ENCODE measurements at regions not wholly inside any gene's neighbourhood (a gene's known extent, or its start where the extent isn't known, plus 50 kb on each side); places are given as distances from the start of the nearest gene placed in this dataset.
"Not testable (repeated sequence)": the region's sequence is repeated elsewhere in the genome, so short reads cannot be mapped to it uniquely, and the experiment has no call there.

DNA sequence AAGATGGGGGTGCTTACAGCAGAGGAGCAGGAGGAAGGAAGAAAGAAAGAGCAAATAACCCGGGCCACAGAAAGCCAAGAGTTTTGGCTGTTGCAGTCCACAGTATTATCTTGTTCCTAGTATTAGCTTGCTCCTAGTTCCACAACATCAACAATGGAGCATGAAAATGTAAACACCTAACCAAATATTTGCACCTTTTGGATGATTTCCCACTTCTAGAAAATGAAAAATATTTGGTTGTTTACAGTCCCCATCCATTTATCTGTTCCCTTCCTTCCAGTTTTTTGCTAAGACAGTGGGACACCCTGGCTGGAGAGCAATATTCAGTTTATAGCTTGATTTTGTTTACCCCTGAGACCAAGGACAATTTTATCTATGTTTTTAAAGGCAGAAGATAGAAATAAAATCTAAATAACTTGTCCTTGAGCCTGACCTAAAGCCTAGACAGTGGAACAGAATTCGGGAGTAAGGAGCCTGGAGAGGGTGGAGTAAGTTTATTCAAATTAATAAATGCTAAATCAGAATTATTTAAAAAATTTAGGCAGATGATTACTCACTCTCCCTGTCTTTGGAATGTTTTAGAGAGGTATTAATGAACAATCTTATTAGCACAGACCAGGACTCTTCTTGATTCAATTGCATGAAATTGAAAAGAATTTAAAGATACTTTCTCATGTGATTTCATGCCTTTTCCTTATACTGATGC is 51.6 kb downstream of the RESF1 start:
- no peak for DNase-seq (ENCODE audit: low read depth, low spot score)

DNA sequence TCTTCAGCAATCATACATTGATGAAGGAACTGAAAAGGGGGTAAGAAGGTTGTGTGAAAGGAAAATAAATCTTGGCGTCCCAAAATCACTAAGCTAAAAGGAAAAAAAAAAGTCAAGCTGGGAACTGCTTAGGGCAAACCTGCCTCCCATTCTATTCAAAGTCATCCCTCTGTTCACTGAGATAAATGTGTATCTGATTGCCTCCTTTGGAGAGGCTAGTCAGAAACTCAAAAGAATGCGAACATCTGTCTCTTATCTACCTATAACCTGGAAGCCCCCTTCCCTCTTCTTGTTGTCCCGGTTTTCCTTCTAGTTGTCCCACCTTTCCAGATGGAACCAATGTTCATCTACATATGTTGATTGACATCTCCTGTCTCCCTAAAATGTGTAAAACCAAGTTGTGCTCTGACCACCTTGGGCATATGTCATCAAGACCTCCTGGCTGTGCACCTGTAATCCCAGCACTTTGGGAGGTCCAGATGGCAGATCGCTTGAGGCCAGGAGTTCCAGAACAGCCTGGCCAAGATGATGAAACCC is 53.1 kb downstream of the RESF1 start:
- DNase-seq (ENCODE audit: low read depth, low spot score), result no peak

DNA sequence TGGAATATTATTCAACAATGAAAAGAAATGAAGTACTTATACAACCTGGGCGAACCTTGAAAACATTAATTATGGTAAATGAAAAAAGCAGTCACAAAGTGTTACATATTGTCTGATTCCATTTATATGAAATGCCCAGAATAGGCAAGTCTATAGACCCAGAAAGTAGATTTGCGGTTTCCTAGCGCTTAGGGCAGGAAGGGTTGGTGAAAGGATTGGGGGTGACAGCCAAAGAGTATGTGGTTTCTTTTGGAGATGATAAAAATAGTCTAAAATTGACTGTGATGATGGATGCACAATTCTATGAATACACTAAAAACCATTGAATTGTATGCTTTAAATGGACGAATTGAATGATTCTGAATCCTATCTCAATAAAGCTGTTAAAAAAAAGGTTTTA is 55.8 kb downstream of the RESF1 start:
- DNase-seq (ENCODE audit: low read depth, low spot score), result no peak

DNA sequence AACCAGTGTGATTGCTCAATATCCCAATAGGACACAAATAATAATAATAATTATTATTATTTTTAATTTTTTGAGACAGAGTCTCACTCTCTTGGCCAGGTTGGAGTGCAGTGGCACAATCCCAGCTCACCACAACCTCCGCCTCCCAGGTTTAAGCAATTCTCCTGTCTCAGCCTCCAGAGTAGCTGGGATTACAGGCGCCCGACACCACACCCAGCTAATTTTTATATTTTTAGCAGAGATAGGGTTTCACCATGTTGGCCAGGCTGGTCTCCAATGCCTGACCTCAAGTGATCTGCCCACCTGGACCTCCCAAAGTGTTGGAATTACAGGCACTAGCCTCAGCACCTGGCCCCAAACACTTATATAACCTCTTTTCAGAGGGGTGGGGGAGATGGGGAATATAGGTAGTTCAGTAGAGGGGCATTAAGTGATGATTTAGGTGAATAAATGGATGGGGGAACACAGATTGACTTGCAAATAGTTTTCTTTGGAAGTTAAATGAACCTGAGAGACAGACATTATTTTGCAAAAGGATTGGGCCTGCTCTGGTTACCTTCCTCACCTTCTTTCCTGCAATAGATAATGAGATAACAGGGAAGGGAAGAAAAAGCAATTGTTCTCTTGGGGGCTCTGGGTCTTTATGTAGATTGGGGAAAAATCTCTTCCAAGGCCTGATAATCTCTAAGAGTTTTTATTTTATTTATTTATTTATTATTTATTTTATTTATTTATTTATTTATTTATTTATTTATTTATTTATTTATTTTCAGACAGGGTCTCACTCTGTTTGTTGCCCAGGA is 57.7 kb downstream of the RESF1 start:
- DNase-seq (ENCODE audit: low read depth, low spot score), result no peak

DNA sequence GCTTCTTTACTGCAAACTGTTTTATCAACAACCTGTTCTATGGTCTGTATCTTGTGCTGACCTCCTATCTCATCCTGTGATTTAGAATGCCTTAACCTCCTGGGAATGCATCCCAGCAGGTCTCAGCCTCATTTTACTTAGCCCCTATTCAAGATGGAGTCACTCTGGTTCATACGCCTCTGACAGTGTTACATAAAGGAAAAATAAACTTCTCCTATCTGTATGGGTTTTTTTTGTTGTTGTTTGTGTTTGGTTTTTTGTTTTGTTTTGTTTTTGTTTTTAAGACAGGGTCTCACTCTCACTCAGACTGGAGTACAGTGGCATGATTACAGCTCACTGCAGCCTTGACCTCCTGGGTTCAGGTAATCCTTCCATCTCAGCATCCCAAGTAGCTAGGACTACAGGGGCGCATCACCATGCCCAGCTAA is 62.1 kb downstream of the RESF1 start:
- no peak for DNase-seq (ENCODE audit: low read depth, low spot score)

DNA sequence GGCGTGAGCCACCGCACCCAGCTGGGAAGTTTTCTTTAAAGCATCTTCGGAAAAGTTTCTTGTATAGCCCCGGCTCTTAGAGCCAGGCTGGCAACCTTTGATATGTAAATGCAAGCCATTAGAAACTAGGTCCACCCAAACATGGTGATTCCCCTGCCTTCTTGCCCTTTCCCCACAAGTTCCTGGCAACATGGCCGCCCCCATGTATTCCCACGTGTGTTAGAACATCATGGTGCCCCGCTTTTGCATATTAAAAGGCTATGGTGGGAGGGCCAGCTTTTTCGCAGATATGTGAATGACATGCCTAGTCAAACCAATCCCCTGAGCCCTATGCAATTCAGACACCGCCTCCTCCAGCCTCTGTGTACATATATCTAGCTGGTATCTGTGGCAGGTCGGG is 63.2 kb downstream of the RESF1 start:
- DNase-seq (ENCODE audit: low read depth, low spot score), result not testable (repeated sequence)

DNA sequence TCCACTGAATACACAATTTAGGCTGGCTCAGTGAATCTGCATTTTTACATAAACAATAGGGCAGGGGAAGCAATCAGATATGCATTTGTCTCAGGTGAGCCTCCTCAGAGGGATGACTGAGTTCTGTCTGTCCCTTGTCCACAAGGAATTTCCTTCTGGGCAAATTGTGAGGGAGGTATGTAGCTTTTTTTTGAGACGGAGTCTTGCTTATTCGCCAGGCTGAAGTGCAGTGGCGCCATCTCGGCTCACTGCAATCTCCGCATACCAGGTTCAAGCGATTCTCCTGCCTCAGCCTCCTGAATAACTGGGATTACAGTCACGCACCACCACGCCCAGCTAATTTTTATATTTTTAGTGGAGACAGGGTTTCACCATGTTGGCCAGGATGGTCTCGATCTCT is 64.6 kb downstream of the RESF1 start:
- not testable (repeated sequence) for DNase-seq (ENCODE audit: low read depth, low spot score)

DNA sequence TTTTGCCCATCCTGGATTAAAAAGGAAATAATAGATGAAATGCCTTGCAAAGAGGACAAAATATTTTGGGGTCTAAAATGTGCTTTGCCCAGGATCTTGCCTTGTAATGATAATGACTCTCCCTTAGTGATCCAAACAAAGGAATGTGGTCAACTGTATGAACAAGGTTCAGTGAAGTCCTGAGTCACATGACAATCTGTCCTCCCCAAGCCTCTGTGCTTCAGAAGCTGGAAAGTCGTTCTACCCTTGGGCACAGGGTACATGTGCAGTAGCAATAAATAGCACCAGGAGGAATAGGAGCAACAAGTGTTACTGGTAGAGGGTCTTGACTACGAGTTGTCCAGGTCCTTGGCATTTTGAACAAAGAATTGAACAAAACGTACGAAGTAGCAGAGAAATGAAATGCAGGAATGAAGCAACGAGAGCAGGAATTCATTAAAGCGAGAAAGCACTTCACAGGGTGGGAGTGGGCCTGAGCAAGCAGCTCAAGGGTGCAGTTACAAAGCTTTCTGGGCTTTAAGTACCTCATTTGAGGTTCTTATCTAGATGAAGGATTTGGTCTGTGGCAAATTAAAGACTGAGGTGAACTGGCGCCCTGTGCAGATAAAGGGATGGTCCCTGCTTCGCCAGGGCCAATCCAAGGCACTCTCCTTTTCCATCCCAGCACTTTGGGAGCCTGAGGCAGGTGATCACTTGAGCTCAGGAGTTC is 65.8 kb downstream of the RESF1 start:
- DNase-seq (ENCODE audit: low read depth, low spot score), result no peak

DNA sequence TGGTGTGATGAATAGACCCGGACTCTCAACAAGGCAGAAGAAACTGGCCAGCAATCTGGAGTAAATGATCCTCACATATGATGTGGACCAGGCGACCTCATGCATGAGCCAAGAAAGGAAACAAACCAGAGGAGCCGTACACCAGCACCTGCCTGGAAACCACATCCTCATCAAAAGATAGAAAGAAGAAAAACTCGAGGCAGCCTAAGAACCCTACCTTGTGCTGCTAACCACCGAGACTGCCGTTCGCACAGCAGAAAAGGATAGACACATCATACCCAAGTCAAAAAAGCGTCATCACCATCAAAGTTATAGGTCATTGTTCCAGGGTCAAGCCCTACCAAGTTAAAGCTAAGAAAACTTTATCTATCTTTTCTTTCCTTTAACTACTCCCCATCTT is 66.7 kb downstream of the RESF1 start:
- peak; percentile 16 for DNase-seq (ENCODE audit: low read depth, low spot score)

DNA sequence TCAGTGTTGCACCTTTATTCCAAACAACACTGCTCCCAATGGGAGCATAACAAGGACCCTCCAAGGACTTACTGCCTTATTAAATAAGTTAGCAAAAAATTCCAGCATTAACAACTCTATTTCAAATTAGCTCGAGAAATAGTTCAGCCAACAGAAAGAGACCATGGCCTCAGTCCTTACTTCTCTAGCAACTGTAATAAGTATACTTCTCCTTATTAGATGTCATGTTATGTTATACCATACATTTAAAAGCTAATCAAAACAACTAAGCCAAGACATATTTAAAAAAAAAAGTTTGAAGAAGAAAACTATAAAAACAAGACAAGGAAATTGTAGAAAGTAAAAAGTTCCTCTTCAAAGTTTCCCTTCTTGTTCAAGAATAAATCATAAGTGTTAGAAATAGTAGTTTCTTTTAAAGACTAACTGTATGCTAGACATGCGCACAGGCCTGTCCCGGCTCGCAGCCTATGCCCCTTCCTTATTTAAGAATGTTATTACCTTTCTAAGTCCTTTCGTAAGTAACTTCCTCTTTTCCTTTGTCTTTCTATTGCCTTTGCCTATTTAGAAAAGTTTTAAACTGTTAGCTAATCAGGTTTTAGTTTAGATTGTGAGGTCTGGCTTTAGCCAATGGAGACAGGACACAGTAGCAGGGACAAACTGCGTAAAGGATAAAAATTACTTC is 68.6 kb downstream of the RESF1 start:
- DNase-seq (ENCODE audit: low read depth, low spot score), result no peak

DNA sequence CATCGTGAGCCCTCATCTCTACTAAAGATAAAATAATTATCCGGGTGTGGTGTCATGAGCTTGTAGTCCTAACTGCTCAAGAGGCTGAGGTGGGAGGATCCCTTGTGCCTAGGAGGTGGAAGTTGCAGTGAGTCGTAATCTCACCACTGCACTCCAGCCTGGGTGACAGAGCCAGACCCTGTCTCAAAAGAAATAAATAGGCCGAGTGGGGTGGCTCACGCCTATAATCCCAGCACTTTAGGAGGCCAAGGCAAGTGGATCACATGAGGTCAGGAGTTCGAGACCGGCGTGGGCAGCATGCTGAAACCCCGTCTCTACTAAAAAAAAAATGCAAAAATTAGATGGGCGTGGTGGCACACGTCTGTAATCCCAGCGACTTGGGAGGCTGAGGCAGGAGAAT is 70.9 kb downstream of the RESF1 start:
- DNase-seq (ENCODE audit: low read depth, low spot score), result no peak

DNA sequence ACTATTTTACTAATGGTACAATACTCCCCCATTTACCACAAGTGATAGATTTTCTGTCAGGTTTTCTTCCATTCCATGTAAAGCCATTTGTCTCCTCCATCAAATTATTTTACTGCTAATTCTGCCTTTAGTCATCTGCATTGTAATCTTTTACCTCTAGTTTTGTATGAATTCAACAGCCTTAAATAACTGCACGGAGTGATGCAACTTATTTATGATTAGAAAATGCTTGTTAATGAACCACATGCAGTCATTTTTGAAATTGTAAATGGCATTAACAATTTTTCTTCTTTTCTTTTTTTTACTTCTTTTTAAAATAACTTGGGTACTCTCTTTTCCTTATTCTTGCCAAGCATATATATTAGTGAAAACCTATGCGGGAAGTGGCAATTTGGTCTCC is 71.5 kb downstream of the RESF1 start:
- DNase-seq (ENCODE audit: low read depth, low spot score), result no peak

DNA sequence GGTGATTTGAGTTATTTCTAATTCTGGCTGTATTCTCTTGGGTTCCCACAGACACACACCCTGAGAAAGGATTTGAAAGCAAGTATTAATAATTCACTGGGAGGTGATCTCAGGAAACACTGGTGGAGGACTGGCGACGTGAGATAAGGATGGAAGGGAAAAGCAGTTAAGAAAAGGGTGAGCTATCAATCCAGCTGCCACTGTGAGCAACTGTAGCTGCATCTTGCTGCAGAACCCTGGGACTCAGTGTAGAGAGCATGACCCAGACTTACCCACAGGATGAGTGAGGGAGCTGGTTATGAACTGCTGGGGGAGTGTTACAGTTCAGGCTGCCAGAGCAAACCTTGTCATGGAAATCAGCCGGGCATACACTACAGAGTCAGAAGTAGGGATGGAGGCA is 71.9 kb downstream of the RESF1 start:
- DNase-seq (ENCODE audit: low read depth, low spot score), result no peak

DNA sequence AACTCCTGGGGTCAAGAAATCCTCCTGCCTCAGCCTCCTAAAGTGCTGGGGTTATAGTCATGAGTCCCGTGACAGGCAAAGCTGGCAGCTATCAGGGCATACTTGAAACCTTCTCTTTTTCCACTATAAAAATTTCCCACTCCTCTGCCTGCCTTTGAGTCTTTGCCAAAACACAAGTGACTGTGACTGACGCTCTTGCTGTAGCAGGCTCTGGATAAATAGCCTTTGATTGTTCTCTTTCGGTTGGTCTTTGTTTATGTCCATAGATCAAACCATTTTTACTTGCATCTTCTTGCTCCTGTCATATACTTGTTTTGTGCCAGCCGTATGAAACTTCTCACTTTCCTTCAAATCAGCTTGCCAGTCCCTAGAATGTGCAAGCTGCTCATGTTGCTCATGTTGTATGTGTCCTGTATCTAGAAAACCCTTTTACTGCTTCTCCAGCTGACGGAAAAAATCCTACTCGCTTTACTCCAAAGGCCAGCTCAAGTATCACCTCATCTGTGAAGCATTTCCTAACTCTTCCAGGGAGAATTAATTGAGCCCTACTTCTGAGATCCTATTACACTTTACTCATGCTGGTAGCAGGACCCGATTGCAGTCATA is 73.1 kb downstream of the RESF1 start:
- no peak for DNase-seq (ENCODE audit: low read depth, low spot score)

DNA sequence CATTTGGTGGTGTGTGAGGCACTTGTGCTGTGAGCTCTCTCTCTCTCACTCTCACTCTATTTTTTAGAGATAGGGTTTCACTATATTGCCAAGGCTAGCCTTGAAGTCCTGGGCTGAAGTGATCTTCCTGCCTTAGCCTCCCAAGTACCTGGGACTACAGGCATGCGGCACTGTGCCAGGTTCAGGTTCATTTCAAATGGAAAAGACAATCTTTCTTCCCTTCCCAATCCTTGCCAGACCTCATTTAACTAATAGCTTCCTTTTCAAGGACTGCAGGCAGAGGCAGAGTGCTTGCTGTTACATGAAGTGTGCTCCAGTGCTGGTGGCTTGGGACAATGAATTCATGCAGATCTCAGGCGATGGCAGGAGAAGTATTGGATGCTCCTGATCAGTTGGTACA is 73.2 kb upstream of the BICD1 start:
- no peak for DNase-seq (ENCODE audit: low read depth, low spot score)

DNA sequence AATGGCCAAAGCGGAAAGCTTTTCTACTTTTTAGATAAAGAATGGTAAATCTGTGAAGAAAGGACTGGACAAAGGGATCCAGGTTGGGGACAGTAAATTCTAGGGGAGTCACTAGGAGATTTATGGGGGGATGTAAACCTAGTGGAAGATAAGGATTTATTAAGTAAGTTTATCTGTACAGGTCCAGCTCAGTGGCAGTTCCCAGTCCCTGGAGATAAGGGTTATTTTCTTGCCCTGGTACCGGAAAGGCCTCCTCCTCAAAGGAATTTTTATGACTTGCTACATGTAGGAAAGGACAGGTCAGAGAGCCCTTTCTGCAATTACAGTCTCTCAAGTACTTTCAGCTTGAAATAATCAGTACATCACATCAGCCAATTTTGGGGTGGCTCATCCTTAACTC is 72.6 kb upstream of the BICD1 start:
- DNase-seq (ENCODE audit: low read depth, low spot score), result no peak

DNA sequence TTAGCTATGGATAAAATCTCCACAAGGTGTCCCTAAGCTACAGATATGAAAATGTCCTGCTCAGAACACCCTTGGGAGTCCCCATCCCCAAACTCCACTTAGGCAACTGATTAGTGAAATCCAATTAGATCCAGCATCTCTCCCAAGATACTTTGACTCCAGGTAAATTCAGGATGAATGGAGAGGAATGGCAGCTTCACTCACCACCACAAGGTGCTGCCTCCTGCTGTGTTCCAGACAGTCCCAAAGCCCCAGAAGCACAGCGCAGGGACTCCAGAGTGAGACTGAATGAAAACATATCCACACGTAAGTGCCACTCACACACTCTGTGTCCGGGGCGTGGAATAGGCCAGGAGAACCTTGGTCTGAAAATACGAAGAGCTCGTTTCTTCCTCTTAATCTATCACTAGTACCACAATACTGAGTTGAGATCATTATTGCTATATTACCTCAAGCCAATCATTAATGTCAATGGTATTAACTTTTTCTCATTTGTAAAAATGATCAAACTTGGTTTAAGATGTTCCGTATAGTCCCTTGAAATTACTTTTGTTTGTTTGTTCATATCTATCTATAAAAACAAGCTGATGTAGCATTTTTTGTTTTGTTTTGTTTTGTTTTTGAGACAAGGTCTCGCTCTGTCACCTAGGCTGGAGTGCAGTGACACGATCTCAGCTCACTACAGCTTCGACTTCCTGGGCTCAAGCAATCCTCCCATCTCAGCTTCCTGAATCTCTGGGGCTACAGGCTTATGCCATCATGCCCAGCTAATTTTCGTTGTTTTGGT is 70.0 kb upstream of the BICD1 start:
- DNase-seq (ENCODE audit: low read depth, low spot score), result no peak

DNA sequence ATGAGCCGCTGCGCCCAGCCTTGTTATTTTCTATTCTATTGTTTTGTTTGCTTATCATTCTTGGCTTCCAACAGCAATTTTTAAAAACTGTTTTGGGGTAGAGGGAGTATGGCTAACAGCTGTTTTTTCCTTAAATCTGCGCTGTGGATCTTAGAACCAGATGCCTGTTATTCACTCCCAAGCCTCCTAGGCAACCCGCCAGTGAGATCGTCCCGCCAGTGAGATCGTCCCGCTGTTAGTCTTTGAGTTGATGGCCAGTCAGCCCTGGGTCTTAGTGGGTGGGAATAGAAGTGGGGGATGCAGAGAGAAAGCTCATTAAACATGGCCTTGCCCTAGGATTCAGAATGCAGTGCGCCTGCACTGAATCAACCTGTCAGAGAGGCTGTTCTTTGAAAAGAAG is 67.3 kb upstream of the BICD1 start:
- no peak for DNase-seq (ENCODE audit: low read depth, low spot score)

DNA sequence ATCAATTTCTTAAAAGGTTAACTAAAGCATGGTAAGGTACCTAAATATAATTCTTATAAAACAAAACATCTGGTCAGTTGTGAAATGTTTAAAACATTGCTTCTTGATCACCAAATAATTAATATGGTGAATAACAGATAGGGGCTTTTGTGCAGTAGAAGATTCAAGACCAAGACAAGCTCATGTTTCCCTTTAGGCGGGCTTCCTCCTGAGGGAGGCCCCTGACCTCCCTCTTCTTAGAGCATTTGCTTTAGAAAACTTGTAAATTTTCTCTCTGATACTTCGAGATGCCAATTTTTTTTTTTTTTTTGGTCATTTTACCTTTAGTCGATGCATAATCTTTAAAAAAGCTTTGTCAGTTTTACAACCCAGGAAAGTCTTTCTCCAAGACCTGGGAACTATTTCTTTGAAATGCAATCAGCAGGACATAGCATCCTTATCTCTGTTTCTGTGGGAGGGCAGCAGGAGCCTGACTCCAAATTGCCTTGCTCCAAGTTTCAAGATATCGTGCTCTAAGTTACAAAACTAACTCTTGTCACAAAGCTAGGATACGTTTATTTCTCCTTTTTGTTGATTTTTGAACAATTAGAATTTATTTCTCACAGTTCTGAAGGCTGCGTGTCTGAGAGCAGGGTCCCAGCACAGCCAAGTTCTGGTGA is 66.6 kb upstream of the BICD1 start:
- no peak for DNase-seq (ENCODE audit: low read depth, low spot score)

DNA sequence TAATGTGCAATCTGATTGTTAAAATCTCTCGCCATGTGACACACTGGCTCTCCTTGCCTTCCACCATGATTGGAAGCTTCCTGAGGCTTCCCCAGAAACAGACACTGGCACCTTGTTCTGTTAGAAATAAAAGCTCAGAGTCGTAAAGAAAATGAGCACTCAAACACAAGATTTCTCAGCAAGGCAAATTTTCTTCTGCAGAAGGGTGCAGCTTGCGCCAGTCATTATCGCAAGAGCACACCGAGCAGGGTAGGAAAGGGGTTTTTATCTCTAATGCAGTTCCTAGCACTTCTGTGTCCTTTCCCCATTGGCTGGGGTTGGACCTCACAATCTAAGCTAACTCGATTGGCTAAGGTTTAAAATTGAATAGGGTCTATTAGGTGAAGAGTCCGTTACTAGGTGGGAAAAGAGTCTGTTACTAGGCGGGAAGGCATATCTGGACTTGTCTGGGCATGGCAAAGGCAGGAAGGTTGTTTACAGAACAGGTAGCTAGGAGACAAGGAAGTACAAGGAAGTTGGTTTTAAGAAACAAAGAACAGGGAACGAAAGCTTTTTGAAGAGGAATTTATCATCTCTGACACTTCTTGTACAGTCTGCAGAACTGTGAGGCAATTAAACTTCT is 62.6 kb upstream of the BICD1 start:
- DNase-seq (ENCODE audit: low read depth, low spot score), result no peak
